ENCODE measurements at regions not wholly inside any gene's neighbourhood (a gene's known extent, or its start where the extent isn't known, plus 50 kb on each side); places are given as distances from the start of the nearest gene placed in this dataset.

DNA sequence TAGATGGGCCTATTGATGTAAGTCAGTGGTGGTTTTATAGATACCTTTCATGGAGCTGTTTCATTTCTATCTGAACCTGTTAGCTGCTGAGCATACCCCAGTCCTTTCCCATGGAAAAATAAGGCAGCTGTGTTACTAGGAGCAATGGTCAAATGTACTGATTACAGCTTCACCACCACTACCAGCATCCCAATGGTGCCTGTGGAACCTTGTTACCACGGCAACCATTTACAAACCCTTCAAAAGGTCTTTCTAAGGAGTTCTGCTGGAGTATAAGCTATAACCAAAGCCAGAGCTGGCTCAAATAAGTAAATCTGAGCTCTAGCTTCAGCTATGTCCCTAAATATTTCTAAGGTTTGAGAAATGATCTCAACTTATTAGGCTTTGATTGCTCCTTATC is 133.4 kb upstream of the ACP3 start:
- Histone ChIP-seq H3K4me2 (ENCODE audit: low read length) (no peak overlapping the region), H3K27ac (ENCODE audit: low read length) (no peak overlapping the region), H3K9ac (ENCODE audit: low read length) (no peak overlapping the region), H4K20me1 (ENCODE audit: insufficient read depth) (no peaks in the 10 kb centered on the region), H3K36me3 (ENCODE audit: insufficient read depth, low read length) (no peaks in the 10 kb centered on the region), H3K4me3 (ENCODE audit: low read length) (no peak overlapping the region), H3F3A (ENCODE audit: insufficient read depth, low read length, poor library complexity, severe bottlenecking) (no peaks in the 10 kb centered on the region), H3K9me3 (ENCODE audit: low read length) (no peaks in the 10 kb centered on the region), H3K79me2 (replicated peaks; ENCODE audit: insufficient read depth, low read length) (no peaks in the 10 kb centered on the region), H3K9me2 (ENCODE audit: insufficient read depth, low read length) (no peaks in the 10 kb centered on the region), H2AFZ (ENCODE audit: low read depth, low read length) (no peak overlapping the region), H3K27me3 (ENCODE audit: insufficient read depth, low read depth, low read length) (no peaks in the 10 kb centered on the region)
- TF ChIP-seq, protein P1, sequence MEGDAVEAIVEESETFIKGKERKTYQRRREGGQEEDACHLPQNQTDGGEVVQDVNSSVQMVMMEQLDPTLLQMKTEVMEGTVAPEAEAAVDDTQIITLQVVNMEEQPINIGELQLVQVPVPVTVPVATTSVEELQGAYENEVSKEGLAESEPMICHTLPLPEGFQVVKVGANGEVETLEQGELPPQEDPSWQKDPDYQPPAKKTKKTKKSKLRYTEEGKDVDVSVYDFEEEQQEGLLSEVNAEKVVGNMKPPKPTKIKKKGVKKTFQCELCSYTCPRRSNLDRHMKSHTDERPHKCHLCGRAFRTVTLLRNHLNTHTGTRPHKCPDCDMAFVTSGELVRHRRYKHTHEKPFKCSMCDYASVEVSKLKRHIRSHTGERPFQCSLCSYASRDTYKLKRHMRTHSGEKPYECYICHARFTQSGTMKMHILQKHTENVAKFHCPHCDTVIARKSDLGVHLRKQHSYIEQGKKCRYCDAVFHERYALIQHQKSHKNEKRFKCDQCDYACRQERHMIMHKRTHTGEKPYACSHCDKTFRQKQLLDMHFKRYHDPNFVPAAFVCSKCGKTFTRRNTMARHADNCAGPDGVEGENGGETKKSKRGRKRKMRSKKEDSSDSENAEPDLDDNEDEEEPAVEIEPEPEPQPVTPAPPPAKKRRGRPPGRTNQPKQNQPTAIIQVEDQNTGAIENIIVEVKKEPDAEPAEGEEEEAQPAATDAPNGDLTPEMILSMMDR (IDR thresholded peaks at IDR 0.05; ENCODE audit: poor library complexity, severe bottlenecking): no peak
- TF ChIP-seq SMC3 (conservative IDR thresholded peaks at IDR 0.05; ENCODE audit: poor library complexity) (no peak), EP300 (conservative IDR thresholded peaks at IDR 0.05; ENCODE audit: poor library complexity, severe bottlenecking) (no peak), POLR2AphosphoS5 (IDR thresholded peaks at IDR 0.05) (no peak), RAD21 (conservative IDR thresholded peaks at IDR 0.05) (no peak), EZH2 (IDR thresholded peaks at IDR 0.05; ENCODE audit: borderline replicate concordance, insufficient read depth, low read length, poor library complexity, severe bottlenecking) (no peak), TAF1 (IDR thresholded peaks at IDR 0.05; ENCODE audit: low read depth) (no peak), MXI1 (conservative IDR thresholded peaks at IDR 0.05; ENCODE audit: poor library complexity, severe bottlenecking) (no peak)
- TF ChIP-seq, protein P2, sequence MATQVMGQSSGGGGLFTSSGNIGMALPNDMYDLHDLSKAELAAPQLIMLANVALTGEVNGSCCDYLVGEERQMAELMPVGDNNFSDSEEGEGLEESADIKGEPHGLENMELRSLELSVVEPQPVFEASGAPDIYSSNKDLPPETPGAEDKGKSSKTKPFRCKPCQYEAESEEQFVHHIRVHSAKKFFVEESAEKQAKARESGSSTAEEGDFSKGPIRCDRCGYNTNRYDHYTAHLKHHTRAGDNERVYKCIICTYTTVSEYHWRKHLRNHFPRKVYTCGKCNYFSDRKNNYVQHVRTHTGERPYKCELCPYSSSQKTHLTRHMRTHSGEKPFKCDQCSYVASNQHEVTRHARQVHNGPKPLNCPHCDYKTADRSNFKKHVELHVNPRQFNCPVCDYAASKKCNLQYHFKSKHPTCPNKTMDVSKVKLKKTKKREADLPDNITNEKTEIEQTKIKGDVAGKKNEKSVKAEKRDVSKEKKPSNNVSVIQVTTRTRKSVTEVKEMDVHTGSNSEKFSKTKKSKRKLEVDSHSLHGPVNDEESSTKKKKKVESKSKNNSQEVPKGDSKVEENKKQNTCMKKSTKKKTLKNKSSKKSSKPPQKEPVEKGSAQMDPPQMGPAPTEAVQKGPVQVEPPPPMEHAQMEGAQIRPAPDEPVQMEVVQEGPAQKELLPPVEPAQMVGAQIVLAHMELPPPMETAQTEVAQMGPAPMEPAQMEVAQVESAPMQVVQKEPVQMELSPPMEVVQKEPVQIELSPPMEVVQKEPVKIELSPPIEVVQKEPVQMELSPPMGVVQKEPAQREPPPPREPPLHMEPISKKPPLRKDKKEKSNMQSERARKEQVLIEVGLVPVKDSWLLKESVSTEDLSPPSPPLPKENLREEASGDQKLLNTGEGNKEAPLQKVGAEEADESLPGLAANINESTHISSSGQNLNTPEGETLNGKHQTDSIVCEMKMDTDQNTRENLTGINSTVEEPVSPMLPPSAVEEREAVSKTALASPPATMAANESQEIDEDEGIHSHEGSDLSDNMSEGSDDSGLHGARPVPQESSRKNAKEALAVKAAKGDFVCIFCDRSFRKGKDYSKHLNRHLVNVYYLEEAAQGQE (IDR thresholded peaks at IDR 0.05; ENCODE audit: borderline replicate concordance): no peak

DNA sequence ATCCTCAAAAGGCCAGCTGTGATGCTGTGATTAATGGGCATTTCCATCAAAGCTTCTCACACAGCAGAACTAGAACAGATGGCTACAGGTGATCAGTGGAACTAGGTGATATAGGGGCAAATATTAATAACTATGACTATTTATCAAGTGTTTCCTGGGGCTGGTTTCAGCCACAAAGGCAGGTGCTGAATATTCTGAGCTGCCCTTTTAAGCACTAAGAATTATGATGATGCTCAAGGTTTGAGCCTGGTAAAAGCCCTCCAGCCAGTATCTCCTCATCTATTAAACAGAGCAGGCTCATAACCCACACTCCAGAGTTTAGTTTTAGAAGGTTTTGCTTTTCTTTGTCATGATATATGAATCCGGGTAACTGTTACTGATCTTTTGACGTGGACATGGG is 129.5 kb upstream of the ACP3 start:
- no peak overlapping the region for H3K9ac ChIP-seq (ENCODE audit: low read length)
- no peak overlapping the region for H3K4me2 ChIP-seq (ENCODE audit: low read length)
- no peaks in the 10 kb centered on the region for H3K27me3 ChIP-seq (ENCODE audit: insufficient read depth, low read depth, low read length)
- H3F3A ChIP-seq (ENCODE audit: insufficient read depth, low read length, poor library complexity, severe bottlenecking): no peaks in the 10 kb centered on the region
- H3K4me3 ChIP-seq (ENCODE audit: low read length): no peak overlapping the region
- no peaks in the 10 kb centered on the region for H4K20me1 ChIP-seq (ENCODE audit: insufficient read depth)
- H2AFZ ChIP-seq (ENCODE audit: low read depth, low read length): no peak overlapping the region
- TF ChIP-seq POLR2AphosphoS5 (IDR thresholded peaks at IDR 0.05): no peak
- TF ChIP-seq, protein P1 (IDR thresholded peaks at IDR 0.05; ENCODE audit: poor library complexity, severe bottlenecking): no peak
- TF ChIP-seq, protein P2 (IDR thresholded peaks at IDR 0.05; ENCODE audit: borderline replicate concordance): no peak
- TF ChIP-seq RAD21 (conservative IDR thresholded peaks at IDR 0.05): no peak
- TF ChIP-seq EZH2 (IDR thresholded peaks at IDR 0.05; ENCODE audit: borderline replicate concordance, insufficient read depth, low read length, poor library complexity, severe bottlenecking): no peak
- TF ChIP-seq SMC3 (conservative IDR thresholded peaks at IDR 0.05; ENCODE audit: poor library complexity): no peak
- no peak for TF ChIP-seq MXI1 (conservative IDR thresholded peaks at IDR 0.05; ENCODE audit: poor library complexity, severe bottlenecking)
- TF ChIP-seq TAF1 (IDR thresholded peaks at IDR 0.05; ENCODE audit: low read depth): no peak
- TF ChIP-seq EP300 (conservative IDR thresholded peaks at IDR 0.05; ENCODE audit: poor library complexity, severe bottlenecking): no peak
- no peaks in the 10 kb centered on the region for H3K9me3 ChIP-seq (ENCODE audit: low read length)
- no peaks in the 10 kb centered on the region for H3K9me2 ChIP-seq (ENCODE audit: insufficient read depth, low read length)
- no peaks in the 10 kb centered on the region for H3K36me3 ChIP-seq (ENCODE audit: insufficient read depth, low read length)
- H3K27ac ChIP-seq (ENCODE audit: low read length): no peak overlapping the region
- H3K79me2 ChIP-seq (replicated peaks; ENCODE audit: insufficient read depth, low read length): no peaks in the 10 kb centered on the region

Data from neural cell (in vitro differentiated cells).